Jurkat, Clone E6-1 (cell line): ENCODE measurements at regions not wholly inside any gene's neighbourhood (a gene's known extent, or its start where the extent isn't known, plus 50 kb on each side); places are given as distances from the start of the nearest gene placed in this dataset.
"Not testable (repeated sequence)": the region's sequence is repeated elsewhere in the genome, so short reads cannot be mapped to it uniquely, and the experiment has no call there.

Source experiments
- DNase-seq: peaks from one replicate; pipeline ENCODE4 v3.0.0-alpha.2; 2011; ENCODE audit warnings: low read depth, low spot score
- H3K4me3 ChIP-seq: 2 replicates; pipeline ENCODE4 v1.5.1; 2011; ENCODE audit warnings: mild to moderate bottlenecking, low read length, control low read depth, moderate library complexity

GRCh38 chr14:43411841-43412240 is 1095.2 kb downstream of the FSCB start:
- DNase-seq = no peak
- H3K4me3 ChIP-seq = no peak overlapping the region

- no peak overlapping the region for H3K4me3 ChIP-seq
- DNase-seq = no peak
These were observed 1096.5 kb downstream of the FSCB start for GRCh38 chr14:43410631-43411030.

- H3K4me3 ChIP-seq = no peak overlapping the region
- DNase-seq = no peak
These were observed 1098.6 kb downstream of the FSCB start for GRCh38 chr14:43408472-43408871.

GRCh38 chr14:43407706-43408105 is 1099.4 kb downstream of the FSCB start:
- no peak overlapping the region for H3K4me3 ChIP-seq
- DNase-seq = no peak

GRCh38 chr14:43406931-43407330 is 1100.2 kb downstream of the FSCB start:
- H3K4me3 ChIP-seq = no peak overlapping the region
- DNase-seq = no peak

GRCh38 chr14:43399289-43399688 is 1107.8 kb downstream of the FSCB start:
- H3K4me3 ChIP-seq = no peak overlapping the region
- DNase-seq = no peak

- not testable (repeated sequence) for DNase-seq, H3K4me3 ChIP-seq
These were observed 1136.6 kb downstream of the FSCB start for GRCh38 chr14:43370565-43370896.

GRCh38 chr14:43369710-43370564 is 1137.1 kb downstream of the FSCB start:
- no peak overlapping the region for H3K4me3 ChIP-seq
- DNase-seq = no peak

- H3K4me3 ChIP-seq = no peak overlapping the region
- DNase-seq = no peak
These were observed 1144.5 kb downstream of the FSCB start for GRCh38 chr14:43362586-43362985.

GRCh38 chr14:43361751-43362150 is 1145.3 kb downstream of the FSCB start:
- no peak overlapping the region for H3K4me3 ChIP-seq
- no peak for DNase-seq

- no peak for DNase-seq
- no peak overlapping the region for H3K4me3 ChIP-seq
These were observed 1146.8 kb downstream of the FSCB start for GRCh38 chr14:43360239-43360638.

GRCh38 chr14:43359317-43359716 is 1147.8 kb downstream of the FSCB start:
- H3K4me3 ChIP-seq = no peak overlapping the region
- no peak for DNase-seq

- H3K4me3 ChIP-seq = no peak overlapping the region
- no peak for DNase-seq
These were observed 1150.0 kb downstream of the FSCB start for GRCh38 chr14:43356979-43357545.

GRCh38 chr14:43356382-43356781 is 1150.7 kb downstream of the FSCB start:
- H3K4me3 ChIP-seq = no peak overlapping the region
- DNase-seq = no peak

- no peak overlapping the region for H3K4me3 ChIP-seq
- DNase-seq = no peak
These were observed 1165.2 kb downstream of the FSCB start for GRCh38 chr14:43341921-43342320.

GRCh38 chr14:43338713-43339112 is 1168.4 kb downstream of the FSCB start:
- H3K4me3 ChIP-seq = no peak overlapping the region
- DNase-seq = no peak

- H3K4me3 ChIP-seq = no peak overlapping the region
- DNase-seq = no peak
These were observed 1170.7 kb downstream of the FSCB start for GRCh38 chr14:43336351-43336750.

GRCh38 chr14:43326501-43327407 is 1180.3 kb downstream of the FSCB start:
- not testable (repeated sequence) for DNase-seq, H3K4me3 ChIP-seq

- no peak for DNase-seq
- H3K4me3 ChIP-seq = no peak overlapping the region
These were observed 1190.7 kb downstream of the FSCB start for GRCh38 chr14:43316427-43316826.

GRCh38 chr14:43313719-43314118 is 1193.4 kb downstream of the FSCB start:
- no peak overlapping the region for H3K4me3 ChIP-seq
- DNase-seq = no peak
